HL-60/S4 treated with retinoic acid at 250 ng/mL for 4 days and 3 days (cell line): ENCODE measurements at regions not wholly inside any gene's neighbourhood (a gene's known extent, or its start where the extent isn't known, plus 50 kb on each side); places are given as distances from the start of the nearest gene placed in this dataset.

Source experiments
- in situ Hi-C: fragments of 300-500 bp; cut with MboI; formaldehyde crosslinking; loops from 2 replicates; pipeline ENCODE4 v1.7.0; 2022; ENCODE audit warnings: low sequenced_read_pairs

- in situ Hi-C loops, result no loop called here
Measured at GRCh38 chr6:156533872-156534524, 243.2 kb upstream of the ARID1B start.

- in situ Hi-C loops, result no loop called here
Measured at GRCh38 chr6:156526081-156526480, 251.1 kb upstream of the ARID1B start.

GRCh38 chr6:156525541-156525940 is 251.6 kb upstream of the ARID1B start:
- in situ Hi-C loops, result no loop called here

- in situ Hi-C loops, result no loop called here
Measured at GRCh38 chr6:156519940-156520339, 257.2 kb upstream of the ARID1B start.

- in situ Hi-C loops, result no loop called here
Measured at GRCh38 chr6:156517088-156517487, 260.1 kb upstream of the ARID1B start.

GRCh38 chr6:156515242-156515641 is 261.9 kb upstream of the ARID1B start:
- in situ Hi-C loops, result no loop called here

GRCh38 chr6:156513504-156513903 is 263.7 kb upstream of the ARID1B start:
- in situ Hi-C loops, result no loop called here

GRCh38 chr6:156511570-156511969 is 265.6 kb upstream of the ARID1B start:
- in situ Hi-C loops, result no loop called here

- in situ Hi-C loops, result no loop called here
Measured at GRCh38 chr6:156511051-156511450, 266.1 kb upstream of the ARID1B start.

GRCh38 chr6:156510242-156510641 is 266.9 kb upstream of the ARID1B start:
- in situ Hi-C loops, result no loop called here

GRCh38 chr6:156509496-156509895 is 267.7 kb upstream of the ARID1B start:
- in situ Hi-C loops, result no loop called here

GRCh38 chr6:156508923-156509322 is 268.3 kb upstream of the ARID1B start:
- in situ Hi-C loops, result no loop called here

GRCh38 chr6:156508126-156508525 is 269.1 kb upstream of the ARID1B start:
- in situ Hi-C loops, result no loop called here

- in situ Hi-C loops, result no loop called here
Measured at GRCh38 chr6:156507656-156508055, 269.5 kb upstream of the ARID1B start.

- in situ Hi-C loops, result no loop called here
Measured at GRCh38 chr6:156507106-156507505, 270.1 kb upstream of the ARID1B start.

GRCh38 chr6:156502969-156503504 is 274.1 kb upstream of the ARID1B start:
- in situ Hi-C loops, result no loop called here

GRCh38 chr6:156497618-156498017 is 279.6 kb upstream of the ARID1B start:
- in situ Hi-C loops, result no loop called here

- in situ Hi-C loops, result no loop called here
Measured at GRCh38 chr6:156487877-156488276, 289.3 kb upstream of the ARID1B start.

- in situ Hi-C loops, result no loop called here
Measured at GRCh38 chr6:156485150-156485549, 292.0 kb upstream of the ARID1B start.

GRCh38 chr6:156474507-156475120 is 302.6 kb upstream of the ARID1B start:
- in situ Hi-C loops, result no loop called here

- in situ Hi-C loops, result no loop called here
Measured at GRCh38 chr6:156471000-156471399, 306.2 kb upstream of the ARID1B start.

GRCh38 chr6:156464100-156464878 is 312.9 kb upstream of the ARID1B start:
- in situ Hi-C loops, result no loop called here
